HG02571 (cell line): ENCODE measurements at regions not wholly inside any gene's neighbourhood (a gene's known extent, or its start where the extent isn't known, plus 50 kb on each side); places are given as distances from the start of the nearest gene placed in this dataset.
"Not testable (repeated sequence)": the region's sequence is repeated elsewhere in the genome, so short reads cannot be mapped to it uniquely, and the experiment has no call there.

Source experiments
- ATAC-seq: cut with Tn5 transposase; IDR thresholded peaks from one replicate; pipeline ENCODE4 v1.9.1; 2021; ENCODE audit warnings: mild to moderate bottlenecking, moderate library complexity; ENCODE audit not compliant: unreplicated experiment

GRCh38 chr3:188972310-188972709 lies 199.5 kb upstream of the TPRG1 start:
- no peak for ATAC-seq

DNA sequence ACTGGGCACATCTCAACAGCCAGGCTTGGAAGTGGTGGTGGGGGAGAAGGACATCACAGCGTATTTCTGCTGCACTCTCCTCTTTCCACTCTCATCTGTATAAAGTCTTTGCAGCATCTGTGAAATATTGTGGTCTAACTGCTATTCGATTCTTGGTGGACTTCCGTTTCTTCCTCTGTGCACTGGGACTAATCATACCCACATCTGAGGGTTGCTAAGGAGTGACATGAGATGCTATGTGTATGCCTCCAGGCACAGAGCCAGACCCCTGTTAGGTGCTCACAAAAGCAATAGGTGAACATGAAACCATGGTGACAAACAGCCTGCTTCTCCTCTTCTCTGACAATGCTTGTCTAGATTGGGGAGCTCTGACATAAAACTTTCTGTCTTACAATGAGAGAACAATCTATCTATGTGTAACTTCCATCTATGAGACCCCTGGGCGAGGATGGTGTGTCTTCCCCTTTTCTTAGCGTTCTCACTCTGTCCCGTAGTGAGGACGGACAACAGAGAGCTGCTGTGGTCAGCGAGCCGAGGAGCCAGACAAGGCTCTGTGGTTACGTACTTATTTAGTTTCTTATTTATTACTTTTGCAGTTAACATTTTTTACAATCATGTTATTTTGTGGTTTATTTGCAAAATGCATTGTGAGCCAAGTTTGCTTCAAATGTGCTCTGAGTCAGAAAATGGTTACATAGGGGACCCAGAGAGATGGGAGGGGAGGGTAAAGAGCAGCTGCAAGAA lies 196.7 kb upstream of the TPRG1 start:
- ATAC-seq: no peak

DNA sequence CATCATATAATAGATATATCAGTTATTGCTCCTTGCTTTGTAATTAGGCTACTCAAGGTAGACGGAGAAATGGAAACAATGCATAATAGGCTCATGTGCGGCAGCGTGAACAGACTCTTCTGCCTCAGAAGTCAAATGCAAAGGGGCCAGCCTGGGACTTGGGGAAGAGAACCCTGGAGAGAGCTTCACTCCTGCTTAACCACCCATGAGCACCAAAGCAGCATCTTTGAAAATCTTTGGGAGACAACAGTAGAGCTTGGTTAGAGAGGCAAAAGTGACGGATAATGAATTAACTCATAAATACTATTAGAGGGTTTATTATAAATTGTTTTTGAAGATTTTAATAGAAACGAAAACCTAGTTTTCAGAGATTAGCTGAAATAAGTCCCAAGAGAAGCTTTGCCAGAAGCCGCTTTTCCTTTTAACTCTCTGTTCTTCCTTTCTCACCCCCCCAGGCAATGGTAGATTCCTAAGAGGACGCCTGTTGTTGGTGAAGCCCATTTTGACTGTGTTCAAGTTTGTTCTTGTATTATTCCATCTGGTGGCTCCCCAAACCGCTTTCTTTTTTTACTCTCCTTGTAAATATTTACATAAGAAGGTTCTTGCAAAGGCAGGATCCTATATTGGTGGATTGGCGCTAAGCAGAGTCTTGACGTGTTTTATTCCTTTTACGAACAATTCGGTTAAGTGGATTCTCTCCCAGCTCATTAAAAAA lies 196.0 kb upstream of the TPRG1 start:
- no peak for ATAC-seq

DNA sequence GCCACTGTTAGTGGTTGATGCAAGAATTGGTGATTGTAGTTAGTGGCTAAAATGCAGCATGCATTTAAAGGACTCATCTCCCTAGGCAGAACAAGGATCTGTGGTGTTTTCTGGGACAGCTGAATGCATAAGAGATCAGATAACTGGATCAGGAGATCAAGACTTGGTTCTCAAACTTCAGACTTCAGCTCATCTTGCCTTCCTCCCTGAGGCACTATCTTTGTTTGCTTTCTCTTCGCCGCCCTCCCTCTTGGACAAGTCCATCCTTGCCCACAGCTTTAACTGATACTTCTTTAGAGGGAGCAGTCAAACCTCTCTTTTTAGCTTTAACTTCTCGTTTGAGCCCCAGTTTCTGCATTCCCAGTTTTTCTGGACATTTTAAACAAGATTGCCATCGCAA lies 195.4 kb upstream of the TPRG1 start:
- no peak for ATAC-seq

GRCh38 chr3:188978421-188979171 lies 193.2 kb upstream of the TPRG1 start:
- ATAC-seq: no peak

DNA sequence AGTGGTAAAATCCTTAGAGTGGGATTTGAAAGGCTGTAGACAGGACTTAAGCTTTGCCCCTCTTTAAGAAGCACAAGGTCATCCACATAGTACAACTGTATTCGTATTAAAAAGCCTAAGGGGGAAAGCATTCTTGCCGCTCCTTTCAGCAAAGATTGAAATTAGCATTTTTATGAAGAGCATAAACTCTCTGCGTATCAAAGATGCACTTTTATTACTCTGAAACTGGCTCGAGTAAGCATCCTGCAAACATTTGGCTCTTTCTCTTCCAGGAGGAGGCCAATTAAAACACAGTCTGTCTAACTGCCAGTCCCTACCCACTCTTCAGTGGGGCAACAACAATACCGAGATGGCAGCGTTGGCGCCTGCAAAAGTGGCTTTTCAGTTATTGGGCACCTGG lies 192.5 kb upstream of the TPRG1 start:
- no peak for ATAC-seq

- no peak for ATAC-seq
These were observed 192.0 kb upstream of the TPRG1 start for GRCh38 chr3:188979669-188980310.

DNA sequence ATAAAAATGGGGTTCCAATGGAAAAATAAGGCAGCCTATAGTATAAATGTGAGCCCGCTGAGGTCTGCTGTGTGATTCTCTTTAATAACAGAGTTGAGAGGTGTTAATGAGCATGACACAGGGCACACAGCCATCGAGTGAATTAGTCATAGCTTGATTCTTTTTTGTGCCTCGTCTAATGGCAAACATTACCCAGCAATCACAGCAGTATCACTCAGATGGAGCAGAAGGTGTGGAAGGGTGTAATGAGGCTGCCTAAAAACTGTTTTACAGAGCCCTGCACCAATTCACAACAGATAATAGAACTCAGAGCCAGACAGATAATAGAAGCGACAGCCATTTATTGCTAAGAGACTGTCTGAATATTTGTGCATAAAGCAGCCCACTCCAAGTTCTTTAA lies 178.6 kb upstream of the TPRG1 start:
- ATAC-seq: no peak

DNA sequence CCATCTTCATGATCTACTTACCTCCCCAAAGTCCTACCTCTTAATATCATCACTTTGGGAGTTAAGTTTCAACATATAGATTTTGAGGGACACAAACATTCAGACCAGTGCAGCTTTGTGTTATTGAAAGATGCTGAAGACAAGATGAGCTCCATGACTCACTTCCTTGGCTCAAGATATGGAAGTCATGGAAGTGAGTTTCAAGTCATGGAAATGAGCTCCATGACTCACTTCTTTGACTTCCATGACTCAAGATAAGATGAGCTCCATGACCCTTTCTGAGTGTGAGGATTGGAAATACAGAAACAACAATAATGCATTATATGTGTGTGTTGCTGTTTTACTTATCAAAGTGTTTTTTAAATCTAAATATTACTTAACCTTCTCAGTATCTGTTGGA lies 170.2 kb upstream of the TPRG1 start:
- no peak for ATAC-seq

- no peak for ATAC-seq
These were observed 168.4 kb upstream of the TPRG1 start for GRCh38 chr3:189003410-189003809.

DNA sequence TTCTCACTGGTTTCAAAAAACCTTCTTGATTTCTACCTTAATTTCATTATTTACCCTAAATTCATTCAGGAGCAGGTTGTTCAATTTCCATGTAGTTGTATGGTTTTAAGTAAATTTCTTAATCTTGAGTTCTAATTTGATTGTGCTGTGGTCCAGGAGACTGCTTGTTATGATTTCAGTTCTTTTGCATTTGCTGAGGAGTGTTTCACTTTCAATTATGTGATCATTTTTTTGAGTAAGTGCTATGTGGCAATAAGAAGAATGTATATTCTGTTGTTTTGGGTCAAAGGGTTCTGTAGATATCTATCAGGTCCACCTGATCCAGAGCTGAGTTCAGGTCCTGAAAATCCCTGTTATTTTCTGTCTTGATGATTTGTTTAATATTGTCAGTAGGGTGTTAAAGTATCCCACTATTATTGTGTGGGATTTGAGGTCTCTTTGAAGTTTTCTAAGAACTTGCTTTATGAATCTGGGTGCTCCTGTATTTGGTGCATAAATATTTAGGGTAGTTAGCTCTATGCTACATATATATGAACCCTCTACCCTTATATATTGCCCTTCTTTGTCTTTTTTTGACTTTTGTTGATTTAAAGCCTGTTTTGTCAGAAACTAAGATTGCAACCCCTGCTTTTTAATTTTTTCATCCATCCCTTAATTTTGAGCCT lies 158.4 kb upstream of the TPRG1 start:
- ATAC-seq: no peak

DNA sequence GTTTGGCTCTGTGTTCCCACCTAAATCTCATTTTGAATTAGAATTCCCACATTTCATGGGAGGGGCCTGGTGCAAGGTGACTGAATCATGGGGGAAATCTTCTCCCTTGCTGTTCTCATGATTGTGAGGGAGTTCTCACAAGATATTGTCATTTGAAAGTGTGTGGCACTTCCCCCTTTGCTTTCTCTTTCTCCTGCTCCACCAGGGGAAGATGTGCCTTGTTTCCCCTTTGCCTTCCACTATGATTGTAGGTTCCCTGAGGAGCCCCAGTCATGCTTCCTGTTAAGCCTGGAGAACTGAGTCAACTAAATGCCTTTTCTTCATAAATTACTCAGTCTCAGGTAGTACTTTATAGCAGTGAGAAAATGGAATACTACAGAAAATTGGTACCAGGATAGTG lies 157.2 kb upstream of the TPRG1 start:
- ATAC-seq: no peak

- not testable (repeated sequence) for ATAC-seq
These were observed 148.9 kb upstream of the TPRG1 start for GRCh38 chr3:189022576-189023466.

DNA sequence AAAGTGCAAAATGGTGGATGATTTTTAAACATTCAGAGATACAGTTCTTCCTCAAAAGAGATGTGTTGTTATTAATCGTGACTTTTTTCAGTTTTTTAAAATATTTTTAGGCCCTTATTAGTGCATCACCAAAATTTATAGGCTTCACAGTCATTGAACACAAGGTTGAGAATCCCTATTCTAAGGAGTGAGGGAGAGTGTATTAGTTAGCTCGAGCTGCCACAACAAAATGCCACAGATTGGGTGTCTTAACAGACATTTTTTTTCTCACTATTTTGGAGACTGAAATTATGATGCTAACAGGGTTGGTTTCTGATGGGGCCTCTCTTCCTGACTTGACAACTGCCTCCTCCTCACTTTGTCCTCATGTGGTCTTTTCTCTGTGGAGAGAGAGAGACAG lies 145.9 kb upstream of the TPRG1 start:
- no peak for ATAC-seq

DNA sequence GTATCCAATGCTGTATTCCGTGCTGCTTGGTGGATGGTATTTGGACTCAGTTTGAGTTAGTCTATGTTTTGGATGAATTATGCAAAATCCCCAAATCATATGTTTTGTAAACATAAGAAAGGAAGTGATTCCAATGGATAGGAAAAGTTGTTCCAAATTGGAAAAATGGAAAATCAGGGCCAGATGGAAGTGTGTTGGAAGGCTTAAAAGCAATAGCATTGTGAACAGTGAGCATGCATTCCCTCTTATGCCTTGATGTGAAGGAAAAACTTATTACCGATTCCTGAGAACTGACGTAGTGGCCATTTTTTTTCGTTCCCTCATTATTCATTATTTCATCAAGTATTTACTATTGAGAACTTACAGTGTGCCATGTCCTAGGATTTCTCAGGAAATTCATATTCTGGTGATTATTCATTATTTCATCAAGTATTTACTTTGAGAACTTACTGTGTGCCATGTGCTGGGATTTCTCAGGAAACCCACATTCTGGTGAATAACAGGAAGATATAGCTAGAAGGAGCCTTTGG lies 144.1 kb upstream of the TPRG1 start:
- ATAC-seq: no peak

DNA sequence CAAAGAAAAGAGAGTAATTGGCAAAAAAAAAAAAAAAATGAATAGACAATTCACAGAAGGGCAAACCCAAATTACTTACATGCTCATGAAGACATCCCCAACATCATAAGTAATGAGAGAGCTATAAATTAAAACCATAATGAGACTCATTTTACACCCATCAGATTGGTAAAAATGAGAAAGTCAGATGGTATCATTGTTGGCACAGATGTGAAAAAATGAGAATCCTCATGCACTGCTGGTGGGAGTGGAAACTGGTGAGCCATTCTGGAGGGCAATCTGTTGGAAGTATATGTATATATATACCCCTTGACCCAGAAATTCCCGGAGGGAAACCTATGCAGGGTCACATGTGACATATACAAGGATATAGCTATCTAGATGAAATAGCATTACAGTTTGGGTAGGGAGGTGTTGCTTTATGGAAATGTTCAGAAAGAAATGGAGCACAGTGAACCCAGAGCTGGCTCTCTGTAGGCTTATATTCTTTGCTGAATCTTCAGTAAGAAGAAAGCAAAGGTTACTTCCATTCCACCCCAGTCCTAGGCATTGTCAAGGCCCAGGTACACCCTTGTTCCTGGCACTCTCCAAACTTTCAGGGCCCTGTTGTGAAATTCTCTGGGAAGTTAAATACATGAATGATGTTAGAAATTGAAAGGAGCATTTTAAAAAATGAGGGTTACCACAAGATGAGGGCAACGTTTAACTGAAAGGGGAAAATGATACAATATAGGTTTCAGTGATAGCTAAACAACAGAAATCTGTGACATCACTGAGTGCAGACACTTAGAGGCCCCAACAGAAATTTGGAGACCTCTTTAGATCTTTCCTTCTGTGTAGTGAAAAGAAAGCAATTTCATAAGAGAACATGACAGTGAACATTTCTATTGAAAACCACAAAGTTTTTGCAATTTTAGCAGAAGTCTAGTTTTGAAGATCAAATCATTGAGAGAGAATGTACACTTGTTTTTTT lies 132.7 kb upstream of the TPRG1 start:
- no peak for ATAC-seq

- no peak for ATAC-seq
These were observed 131.0 kb upstream of the TPRG1 start for GRCh38 chr3:189040656-189041335.
